Testis (tissue), 2 donors: ENCODE measurements at regions not wholly inside any gene's neighbourhood (a gene's known extent, or its start where the extent isn't known, plus 50 kb on each side); places are given as distances from the start of the nearest gene placed in this dataset.

Experiments
- POLR2A ChIP-seq: fragments of 450-650 bp; IDR thresholded peaks from one replicate; pipeline ENCODE4 v1.6.1; 2017; ENCODE audit warnings: antibody characterized with exemption, mild to moderate bottlenecking, moderate library complexity
- TF ChIP-seq, protein P1 (sequence below), 3 experiments: fragments of 450-650 bp in 2 of 3; fragments of 200-600 bp in 1 of 3; sonication (generic) in 1 of 3; IDR thresholded peaks; one replicate each; pipeline ENCODE4 v1.5.1; 2016 to 2019; ENCODE audit warnings: antibody characterized with exemption in 3 of 3, mild to moderate bottlenecking in 2 of 3, moderate library complexity in 1 of 3

DNA sequence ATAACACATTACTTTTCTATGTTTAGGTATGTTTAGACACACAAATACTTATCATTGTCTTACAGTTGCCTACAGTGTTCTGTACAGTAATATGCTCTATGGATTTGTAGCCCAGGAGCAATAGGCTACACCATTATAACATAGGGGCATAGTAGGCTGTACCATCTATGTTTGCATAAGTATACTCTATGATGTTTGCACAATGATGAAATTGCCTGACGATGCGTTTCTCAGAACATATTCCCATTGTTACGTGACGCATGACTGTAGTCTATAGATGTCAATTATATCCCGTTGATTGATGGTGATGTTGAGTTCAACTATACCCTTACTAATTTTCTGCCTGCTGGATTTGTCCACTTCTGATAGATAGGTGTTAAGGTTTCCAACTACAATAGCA is 139.4 kb upstream of the PFN2 start:
- TF ChIP-seq, protein P1, sequence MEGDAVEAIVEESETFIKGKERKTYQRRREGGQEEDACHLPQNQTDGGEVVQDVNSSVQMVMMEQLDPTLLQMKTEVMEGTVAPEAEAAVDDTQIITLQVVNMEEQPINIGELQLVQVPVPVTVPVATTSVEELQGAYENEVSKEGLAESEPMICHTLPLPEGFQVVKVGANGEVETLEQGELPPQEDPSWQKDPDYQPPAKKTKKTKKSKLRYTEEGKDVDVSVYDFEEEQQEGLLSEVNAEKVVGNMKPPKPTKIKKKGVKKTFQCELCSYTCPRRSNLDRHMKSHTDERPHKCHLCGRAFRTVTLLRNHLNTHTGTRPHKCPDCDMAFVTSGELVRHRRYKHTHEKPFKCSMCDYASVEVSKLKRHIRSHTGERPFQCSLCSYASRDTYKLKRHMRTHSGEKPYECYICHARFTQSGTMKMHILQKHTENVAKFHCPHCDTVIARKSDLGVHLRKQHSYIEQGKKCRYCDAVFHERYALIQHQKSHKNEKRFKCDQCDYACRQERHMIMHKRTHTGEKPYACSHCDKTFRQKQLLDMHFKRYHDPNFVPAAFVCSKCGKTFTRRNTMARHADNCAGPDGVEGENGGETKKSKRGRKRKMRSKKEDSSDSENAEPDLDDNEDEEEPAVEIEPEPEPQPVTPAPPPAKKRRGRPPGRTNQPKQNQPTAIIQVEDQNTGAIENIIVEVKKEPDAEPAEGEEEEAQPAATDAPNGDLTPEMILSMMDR (IDR thresholded peaks at IDR 0.05), result no peak
- TF ChIP-seq POLR2A, result no peak
